Right renal cortex interstitium (tissue), 3 donors: ENCODE measurements at regions not wholly inside any gene's neighbourhood (a gene's known extent, or its start where the extent isn't known, plus 50 kb on each side); places are given as distances from the start of the nearest gene placed in this dataset.

Experiments used
- DNase-seq, 3 donors: peaks; one replicate each; pipeline ENCODE4 v3.0.0-alpha.2; 2013; ENCODE audit warnings: low read depth in 3 of 3, low spot score in 2 of 3

DNA sequence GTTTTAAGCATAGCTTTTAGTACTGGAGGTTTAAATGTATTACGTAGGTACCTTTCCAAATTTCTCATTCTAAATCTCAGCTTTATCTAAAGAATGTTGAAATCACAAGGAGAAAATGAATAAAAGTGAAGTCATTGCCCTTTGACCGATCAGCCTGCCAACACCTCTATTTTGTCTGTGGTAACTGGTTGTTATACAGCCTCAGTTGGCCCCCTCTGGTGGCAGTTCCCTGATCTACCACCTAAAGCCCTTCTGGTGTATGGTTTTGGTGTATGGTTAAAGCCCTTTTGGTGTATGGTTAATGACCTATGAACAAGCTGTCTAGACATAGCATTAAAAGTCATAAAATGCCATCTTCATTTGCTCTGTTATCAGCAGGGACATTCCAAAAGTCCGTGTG lies 378.2 kb upstream of the AZI2 start:
- no peak for DNase-seq

DNA sequence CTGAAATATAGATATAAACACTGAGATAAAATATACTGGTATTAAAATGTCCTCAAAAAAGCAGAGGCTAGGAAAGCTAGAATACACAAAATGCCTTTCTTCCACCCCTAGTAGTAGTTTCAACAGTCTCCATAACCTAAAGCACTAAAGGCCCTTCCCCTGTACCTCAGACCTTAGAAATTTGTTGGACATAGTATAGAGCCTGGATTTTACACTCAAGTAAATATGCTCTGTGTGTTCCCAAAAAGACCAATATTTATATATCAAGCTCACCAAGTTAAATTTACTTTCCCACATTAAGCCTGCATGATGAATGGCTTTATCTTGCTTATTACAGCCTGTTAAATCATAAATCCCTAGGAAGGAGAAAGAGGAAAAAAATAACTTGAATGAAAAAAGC lies 378.7 kb upstream of the AZI2 start:
- no peak for DNase-seq

GRCh38 chr3:28738425-28738824 lies 389.8 kb upstream of the AZI2 start:
- no peak for DNase-seq

GRCh38 chr3:28739647-28740046 lies 391.0 kb upstream of the AZI2 start:
- DNase-seq = no peak

DNA sequence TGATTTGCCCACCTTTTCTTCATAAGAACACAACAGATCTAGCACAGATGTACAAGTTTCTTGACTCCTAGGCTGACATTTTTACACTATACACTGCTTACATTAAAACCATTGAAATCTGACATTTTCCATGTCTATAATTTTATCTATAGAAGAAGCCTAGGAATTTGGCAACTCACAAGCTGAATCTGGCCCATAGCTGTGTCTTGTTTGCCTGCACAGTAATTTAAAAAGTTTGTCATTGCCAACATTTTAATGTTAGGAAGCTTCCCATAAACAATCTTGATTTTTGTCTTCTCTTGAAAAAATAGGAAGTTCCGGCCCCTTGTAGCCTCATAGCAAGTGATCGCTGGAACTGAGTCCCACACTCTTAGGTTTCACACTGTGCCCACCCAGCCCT lies 394.6 kb upstream of the AZI2 start:
- no peak for DNase-seq

DNA sequence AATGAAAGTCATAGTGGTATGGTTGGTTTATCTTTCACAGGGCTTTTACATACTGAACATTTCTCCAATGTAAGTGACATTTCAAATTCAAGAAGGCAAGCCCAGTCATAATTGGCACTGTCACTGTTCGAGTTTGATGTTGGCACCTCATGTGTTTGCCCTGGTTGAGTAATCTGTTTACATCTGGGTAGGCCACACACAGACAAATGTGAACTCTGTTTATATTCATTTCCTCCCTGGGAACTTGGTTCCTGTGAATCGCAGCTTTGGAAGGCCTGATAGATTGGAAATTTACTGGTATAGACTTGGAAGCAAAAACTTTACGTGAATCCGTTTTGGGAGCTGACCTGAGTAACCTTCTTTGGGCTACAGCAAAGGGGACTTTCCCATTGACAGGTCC lies 395.2 kb upstream of the AZI2 start:
- DNase-seq = no peak

GRCh38 chr3:28745436-28745835 lies 396.8 kb upstream of the AZI2 start:
- no peak for DNase-seq

DNA sequence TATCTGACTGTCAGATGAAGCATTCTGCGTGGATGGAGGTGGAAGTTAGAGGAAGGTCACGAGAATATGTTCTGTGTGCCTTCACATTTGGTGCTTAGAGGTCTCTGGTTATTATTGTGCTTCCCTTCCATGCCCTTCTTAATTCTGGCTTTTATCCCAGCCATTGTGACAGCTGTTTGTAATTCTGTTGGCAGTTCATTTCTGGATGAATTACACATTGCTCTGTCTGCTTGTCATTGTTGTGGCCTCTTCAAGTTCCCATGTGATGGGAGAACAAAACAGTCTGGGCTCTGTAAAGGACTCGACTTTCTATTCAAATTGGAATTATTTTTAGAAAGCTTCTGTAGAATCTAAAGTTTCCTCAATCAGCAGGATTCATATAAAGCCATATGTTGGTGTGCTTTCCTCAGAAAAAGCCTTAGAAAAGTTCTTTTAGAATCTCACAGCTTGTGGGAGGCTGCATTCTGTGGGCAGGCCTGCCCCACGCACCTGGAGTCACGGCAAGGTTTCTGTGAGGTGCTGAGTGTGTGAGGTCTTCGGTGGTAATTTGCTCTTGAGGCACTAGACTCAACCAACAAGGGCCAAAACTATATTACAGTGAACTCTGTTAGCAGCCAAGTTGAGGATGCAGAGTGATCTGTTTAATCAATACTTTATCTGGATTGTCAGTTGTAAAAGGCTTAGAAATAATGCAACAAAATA lies 397.4 kb upstream of the AZI2 start:
- no peak for DNase-seq

GRCh38 chr3:28746990-28747389 lies 398.4 kb upstream of the AZI2 start:
- no peak for DNase-seq

- no peak for DNase-seq
Observed at GRCh38 chr3:28751864-28752263, 403.2 kb upstream of the AZI2 start.

DNA sequence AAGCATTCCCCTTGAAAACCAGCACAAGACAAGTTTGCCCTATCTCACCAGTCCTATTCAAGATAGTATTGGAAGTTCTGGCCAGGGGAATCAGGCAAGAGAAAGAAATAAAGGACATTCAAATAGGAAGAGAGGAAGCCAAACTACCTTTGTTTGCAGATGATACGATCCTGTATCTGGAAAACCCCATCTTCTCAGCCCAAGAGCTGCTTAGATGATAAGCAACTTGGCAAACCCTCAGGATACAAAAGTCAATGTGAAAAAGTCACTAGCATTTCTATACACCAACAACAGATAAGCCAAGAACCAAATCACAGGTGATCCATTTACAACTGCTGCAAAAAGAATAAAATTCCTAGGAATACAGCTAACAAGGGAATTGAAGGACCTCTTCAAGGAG lies 403.7 kb upstream of the AZI2 start:
- no peak for DNase-seq

DNA sequence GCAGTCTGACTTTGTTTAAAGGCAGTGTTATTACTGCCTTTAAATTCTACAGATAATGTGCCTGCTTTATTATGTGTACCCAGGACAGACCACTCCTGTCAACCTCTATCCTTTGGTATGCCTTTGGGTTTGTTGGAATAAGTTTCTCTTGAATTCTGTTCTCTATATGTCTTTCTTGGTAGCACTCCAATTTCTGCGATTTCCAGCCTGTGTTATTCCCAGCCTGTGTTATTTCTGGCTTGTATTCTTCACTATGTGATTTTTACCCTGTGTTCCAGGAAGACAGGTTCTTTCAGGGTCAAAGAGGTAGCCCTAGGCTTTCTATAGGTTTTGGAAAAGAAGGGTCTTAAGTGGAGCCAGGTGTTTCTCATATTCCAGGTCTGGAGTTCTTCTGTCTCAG lies 407.4 kb upstream of the AZI2 start:
- no peak for DNase-seq

GRCh38 chr3:28758115-28758514 lies 409.5 kb upstream of the AZI2 start:
- DNase-seq = no peak

DNA sequence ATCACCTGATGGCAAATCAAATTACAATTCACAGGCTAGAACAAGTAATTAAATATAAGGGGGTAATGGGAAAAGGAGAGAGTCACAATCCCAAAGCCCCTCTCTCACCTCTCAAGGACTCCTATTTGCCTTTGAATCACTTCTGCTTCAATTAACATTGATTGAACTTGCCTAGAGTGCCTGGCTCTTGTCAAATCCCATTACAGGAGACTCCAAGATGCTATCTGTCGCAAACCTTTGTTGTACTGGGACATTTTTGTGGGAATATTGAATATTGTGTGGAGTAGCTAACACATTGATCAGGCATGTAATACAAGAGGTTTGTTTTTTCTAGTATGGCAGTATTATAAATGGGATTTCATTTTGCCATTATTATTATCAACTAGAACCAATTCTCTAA lies 412.8 kb upstream of the AZI2 start:
- DNase-seq = no peak

DNA sequence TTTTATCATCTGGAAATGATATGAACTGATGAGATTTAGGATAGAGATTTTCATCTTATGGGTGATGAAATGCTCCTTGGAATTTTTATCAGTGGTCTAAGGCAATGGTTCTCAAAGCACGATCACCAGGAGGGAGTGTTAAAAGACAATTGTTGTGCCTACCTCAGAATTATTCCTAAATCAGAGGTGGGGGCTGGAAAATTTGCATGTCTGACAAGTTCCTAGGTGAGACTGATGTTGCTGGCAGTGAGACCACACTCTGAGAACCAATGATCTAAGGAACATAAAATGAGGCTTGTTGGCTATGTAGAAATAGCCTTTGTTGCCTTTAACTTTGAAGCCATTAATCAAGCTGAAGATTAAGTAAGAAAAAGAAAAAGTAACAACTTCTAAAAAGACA lies 416.6 kb upstream of the AZI2 start:
- DNase-seq = no peak

DNA sequence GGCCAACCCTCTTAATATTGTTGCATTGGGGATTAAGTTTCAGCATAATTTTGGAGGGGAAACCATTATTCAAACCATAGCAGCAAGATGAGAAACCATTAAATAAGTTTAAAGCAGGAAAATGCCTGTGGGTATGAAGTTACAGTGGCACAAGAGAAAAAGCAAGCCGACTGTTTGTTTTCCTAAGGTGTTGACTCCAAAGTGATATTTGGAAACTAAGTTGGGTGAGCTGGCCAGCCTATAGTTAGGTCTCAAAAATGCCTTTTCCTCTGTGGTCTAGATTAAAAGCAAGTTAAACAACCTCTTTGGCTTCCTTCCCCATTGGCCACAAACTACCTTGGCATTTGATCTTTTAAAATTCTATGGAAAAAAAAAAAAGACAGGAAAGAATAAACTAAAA lies 419.8 kb upstream of the AZI2 start:
- DNase-seq = no peak

GRCh38 chr3:28777806-28778475 lies 429.3 kb upstream of the AZI2 start:
- no peak for DNase-seq

DNA sequence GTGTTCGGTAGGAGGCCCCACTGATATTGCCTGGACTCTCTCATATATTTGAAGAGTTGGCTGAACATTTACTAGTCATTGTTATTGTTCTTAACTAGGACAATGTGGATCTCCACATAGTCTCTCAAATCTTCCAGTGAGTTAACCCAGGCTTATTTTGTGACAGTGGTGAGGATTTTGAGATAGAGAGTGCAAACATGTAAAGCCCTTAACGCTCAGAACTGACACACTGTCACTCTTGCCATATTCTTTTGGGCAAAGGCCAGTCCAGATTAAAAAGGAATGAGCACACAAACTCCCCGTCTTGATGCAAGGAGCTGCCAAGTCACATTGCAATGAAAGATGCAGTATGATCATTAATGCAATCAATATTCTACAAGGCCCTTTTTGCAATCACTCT lies 431.9 kb upstream of the AZI2 start:
- no peak for DNase-seq

DNA sequence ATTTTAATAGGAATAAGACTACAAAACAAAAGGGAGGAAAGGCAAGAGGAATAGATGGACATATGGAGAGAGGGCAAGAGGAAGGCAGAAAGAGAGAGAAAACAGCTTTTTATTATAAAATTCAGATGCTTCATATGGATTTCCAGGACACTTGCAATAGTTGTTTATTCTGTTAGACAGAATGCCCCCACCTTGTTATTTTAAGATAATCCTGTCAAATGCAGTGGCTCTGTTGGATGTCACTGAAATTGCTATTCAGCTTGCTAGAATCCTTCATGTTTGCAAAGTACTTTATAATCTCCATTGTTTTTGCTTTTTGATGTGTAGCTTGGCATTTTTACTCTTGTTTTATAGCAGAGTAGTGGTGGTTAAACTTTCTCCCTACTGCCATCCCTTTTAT lies 432.4 kb upstream of the AZI2 start:
- DNase-seq = no peak

- DNase-seq = no peak
Observed at GRCh38 chr3:28786446-28786845, 437.8 kb upstream of the AZI2 start.

DNA sequence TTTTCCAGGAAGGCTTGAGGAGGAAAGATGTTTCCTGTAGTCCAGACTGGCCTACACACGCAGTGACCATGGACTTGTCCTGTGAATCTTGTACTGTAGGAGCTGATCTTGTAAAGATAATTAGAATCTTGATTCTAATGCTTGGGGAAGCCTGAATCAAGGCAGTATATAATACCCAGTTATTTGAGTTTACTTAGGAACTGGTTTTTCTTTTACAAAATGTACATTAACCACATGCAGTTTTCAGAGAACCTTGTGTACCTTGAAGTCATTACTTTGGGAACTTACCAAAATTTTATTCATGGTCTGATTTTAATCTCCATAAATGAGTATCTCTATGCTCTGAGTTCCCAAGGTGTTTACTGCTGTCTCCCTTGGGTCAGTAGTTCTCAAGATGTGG lies 439.9 kb upstream of the AZI2 start:
- no peak for DNase-seq

- no peak for DNase-seq
Observed at GRCh38 chr3:28791713-28792255, 443.2 kb upstream of the AZI2 start.

GRCh38 chr3:28792604-28793003 lies 444.0 kb upstream of the AZI2 start:
- DNase-seq = no peak
